DND-41 (cell line): ENCODE measurements at regions not wholly inside any gene's neighbourhood (a gene's known extent, or its start where the extent isn't known, plus 50 kb on each side); places are given as distances from the start of the nearest gene placed in this dataset.

ENCODE experiments used
- ATAC-seq: fragments of 200-7000 bp; cut with Tn5 transposase; 3 replicates; pipeline ENCODE4 v1.9.1; 2021; ENCODE audit warnings: low read depth; ENCODE audit not compliant: insufficient read depth
- DNase-seq: peaks from one replicate; pipeline ENCODE4 v3.0.0-alpha.2; 2020
- H2AFZ ChIP-seq: 2 replicates; pipeline ENCODE4 v1.6.0; 2012; ENCODE audit warnings: low read depth, low read length
- H3K27ac ChIP-seq: 2 replicates; pipeline ENCODE4 v1.5.1; 2012; ENCODE audit warnings: low read length, inconsistent platforms
- H3K27me3 ChIP-seq: fragments of 200-600 bp; sonication (generic); 2 replicates; pipeline ENCODE4 v1.6.0; 2012; ENCODE audit warnings: low read length, mild to moderate bottlenecking, inconsistent platforms; ENCODE audit not compliant: insufficient read depth, poor library complexity
- H3K36me3 ChIP-seq: 2 replicates; pipeline ENCODE4 v1.5.1; 2012; ENCODE audit warnings: low read length, inconsistent platforms; ENCODE audit not compliant: insufficient read depth
- H3K4me1 ChIP-seq: 2 replicates; pipeline ENCODE4 v1.5.1; 2012; ENCODE audit warnings: mild to moderate bottlenecking, low read length; ENCODE audit not compliant: insufficient read depth
- H3K4me2 ChIP-seq: 2 replicates; pipeline ENCODE4 v1.6.0; 2012; ENCODE audit warnings: mild to moderate bottlenecking, moderate library complexity, low read length, inconsistent platforms; ENCODE audit not compliant: insufficient read depth
- H3K4me3 ChIP-seq, 2 experiments: fragments of 200-600 bp in 1 of 2; shearing (Covaris generic) in 1 of 2; 2 replicates each; pipeline ENCODE4 v1.5.1; 2012 to 2016; ENCODE audit warnings: inconsistent platforms in 2 of 2, low read length in 2 of 2, mild to moderate bottlenecking in 2 of 2, low read depth in 1 of 2, moderate library complexity in 1 of 2
- H3K79me2 ChIP-seq: 2 replicates; pipeline ENCODE4 v1.6.0; 2012; ENCODE audit warnings: low read length, inconsistent platforms; ENCODE audit not compliant: insufficient read depth
- H3K9ac ChIP-seq: 2 replicates; pipeline ENCODE4 v1.6.0; 2012; ENCODE audit warnings: low read depth, mild to moderate bottlenecking, inconsistent platforms, low read length, moderate library complexity
- H3K9me3 ChIP-seq: 2 replicates; pipeline ENCODE4 v1.5.1; 2012; ENCODE audit warnings: low read length, moderate library complexity, mild to moderate bottlenecking, inconsistent platforms; ENCODE audit not compliant: insufficient read depth, severe bottlenecking
- H4K20me1 ChIP-seq: 2 replicates; pipeline ENCODE4 v1.6.0; 2012; ENCODE audit warnings: low read length; ENCODE audit not compliant: insufficient read depth
- EZH2 ChIP-seq: IDR thresholded peaks from 3 replicates; pipeline ENCODE4 v1.6.1; 2012; ENCODE audit warnings: borderline replicate concordance, low read depth, mild to moderate bottlenecking, moderate library complexity, low read length, inconsistent platforms; ENCODE audit not compliant: severe bottlenecking
- TF ChIP-seq, protein P1 (sequence below): IDR thresholded peaks from 2 replicates; pipeline ENCODE4 v1.5.1; 2012; ENCODE audit warnings: borderline replicate concordance, low read length, moderate library complexity, mild to moderate bottlenecking; ENCODE audit not compliant: poor library complexity, severe bottlenecking; ENCODE audit errors: extremely low read depth

DNA sequence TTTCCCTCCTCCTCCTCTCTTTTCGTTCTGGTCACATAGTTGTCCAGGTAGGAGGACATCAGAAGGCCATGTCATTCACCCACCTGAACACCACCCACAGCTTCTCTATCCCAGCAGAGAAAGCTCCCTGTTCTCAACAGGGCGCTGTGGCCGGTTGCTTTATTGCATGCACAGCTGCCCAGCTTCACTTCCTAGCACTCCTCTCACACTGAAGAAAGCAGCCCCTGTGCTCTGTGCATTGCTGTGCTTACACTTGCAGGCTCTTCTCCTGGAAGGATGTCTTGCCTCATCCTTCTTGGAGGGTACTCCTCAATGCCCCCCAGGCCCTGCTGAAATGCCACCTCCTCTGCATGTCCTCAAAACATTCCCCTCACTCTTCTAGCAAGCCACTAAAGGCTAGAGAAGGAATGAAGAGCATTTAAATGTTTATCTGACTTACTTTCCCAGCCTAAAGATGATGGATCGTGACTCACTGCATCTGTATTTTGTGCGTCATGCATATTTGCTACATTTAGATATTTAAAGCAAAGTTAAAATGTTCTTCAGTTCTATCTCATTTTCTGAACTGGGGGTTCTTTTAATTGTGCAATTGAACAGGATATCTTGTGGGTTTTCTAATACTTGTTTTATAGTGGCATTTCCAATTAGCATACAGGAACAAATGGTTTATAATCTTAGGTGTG, 186.4 kb upstream of the PUDP start:
- Histone ChIP-seq H3K27me3 (no peaks in the 10 kb centered on the region), H2AFZ (no peak overlapping the region), H4K20me1 (no peaks in the 10 kb centered on the region), H3K79me2 (no peaks in the 10 kb centered on the region), H3K36me3 (peaks cover 16% of the 10 kb centered on the region), H3K4me1 (no peaks in the 10 kb centered on the region), H3K27ac (no peak overlapping the region), H3K4me3 (no peak overlapping the region), H3K4me2 (no peak overlapping the region), H3K9me3 (peaks cover 6% of the 10 kb centered on the region), H3K9ac (no peak overlapping the region)
- no peak for TF ChIP-seq EZH2
- TF ChIP-seq, protein P1, sequence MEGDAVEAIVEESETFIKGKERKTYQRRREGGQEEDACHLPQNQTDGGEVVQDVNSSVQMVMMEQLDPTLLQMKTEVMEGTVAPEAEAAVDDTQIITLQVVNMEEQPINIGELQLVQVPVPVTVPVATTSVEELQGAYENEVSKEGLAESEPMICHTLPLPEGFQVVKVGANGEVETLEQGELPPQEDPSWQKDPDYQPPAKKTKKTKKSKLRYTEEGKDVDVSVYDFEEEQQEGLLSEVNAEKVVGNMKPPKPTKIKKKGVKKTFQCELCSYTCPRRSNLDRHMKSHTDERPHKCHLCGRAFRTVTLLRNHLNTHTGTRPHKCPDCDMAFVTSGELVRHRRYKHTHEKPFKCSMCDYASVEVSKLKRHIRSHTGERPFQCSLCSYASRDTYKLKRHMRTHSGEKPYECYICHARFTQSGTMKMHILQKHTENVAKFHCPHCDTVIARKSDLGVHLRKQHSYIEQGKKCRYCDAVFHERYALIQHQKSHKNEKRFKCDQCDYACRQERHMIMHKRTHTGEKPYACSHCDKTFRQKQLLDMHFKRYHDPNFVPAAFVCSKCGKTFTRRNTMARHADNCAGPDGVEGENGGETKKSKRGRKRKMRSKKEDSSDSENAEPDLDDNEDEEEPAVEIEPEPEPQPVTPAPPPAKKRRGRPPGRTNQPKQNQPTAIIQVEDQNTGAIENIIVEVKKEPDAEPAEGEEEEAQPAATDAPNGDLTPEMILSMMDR, result no peak
- DNase-seq, result no peak
- no peak for ATAC-seq

DNA sequence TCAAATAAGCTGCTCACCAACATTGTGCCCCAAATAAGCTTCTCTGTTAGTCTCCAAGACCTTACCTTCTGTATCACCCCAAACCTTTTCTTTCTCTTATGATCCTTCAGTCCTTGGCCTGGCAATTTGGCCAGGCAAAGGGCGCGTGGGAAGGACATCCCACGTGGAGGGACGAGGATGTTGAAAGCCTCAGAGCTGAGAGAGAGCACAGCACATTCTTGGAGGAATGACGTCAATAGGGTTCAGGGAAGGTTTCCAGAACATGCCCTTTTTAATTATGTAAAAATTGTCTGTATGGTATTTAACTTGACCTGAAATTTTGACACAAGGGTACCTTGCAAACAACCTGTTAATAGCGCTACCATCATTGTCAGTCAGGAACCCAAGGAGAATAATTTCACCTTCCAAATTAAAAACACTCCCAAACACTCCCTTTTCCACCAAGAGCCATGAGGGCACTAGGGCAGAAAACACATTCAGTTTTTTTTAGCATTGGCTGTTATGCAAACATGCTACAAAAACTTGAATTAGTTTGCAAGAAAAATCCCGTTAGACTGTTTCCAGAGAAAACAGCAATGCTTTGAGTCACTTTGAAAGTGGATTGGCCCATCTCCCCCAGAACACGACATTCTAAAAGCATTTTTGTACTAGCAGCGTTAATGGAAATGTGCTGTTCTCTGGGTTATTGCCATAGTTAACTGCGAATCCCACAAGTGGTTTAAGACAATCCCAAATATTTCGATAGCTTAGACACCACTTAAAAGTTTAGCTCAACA, 183.2 kb upstream of the PUDP start:
- Histone ChIP-seq H3K4me1 (no peaks in the 10 kb centered on the region), H3K79me2 (no peaks in the 10 kb centered on the region), H3K4me2 (no peak overlapping the region), H4K20me1 (no peaks in the 10 kb centered on the region), H3K4me3 (no peak overlapping the region), H3K27ac (no peak overlapping the region), H3K9me3 (peaks cover 6% of the 10 kb centered on the region), H3K27me3 (no peaks in the 10 kb centered on the region), H3K36me3 (peaks cover 28% of the 10 kb centered on the region), H2AFZ (no peak overlapping the region), H3K9ac (no peak overlapping the region)
- DNase-seq (no peak), ATAC-seq (no peak)
- TF ChIP-seq, protein P1, result no peak
- TF ChIP-seq EZH2, result no peak

DNA sequence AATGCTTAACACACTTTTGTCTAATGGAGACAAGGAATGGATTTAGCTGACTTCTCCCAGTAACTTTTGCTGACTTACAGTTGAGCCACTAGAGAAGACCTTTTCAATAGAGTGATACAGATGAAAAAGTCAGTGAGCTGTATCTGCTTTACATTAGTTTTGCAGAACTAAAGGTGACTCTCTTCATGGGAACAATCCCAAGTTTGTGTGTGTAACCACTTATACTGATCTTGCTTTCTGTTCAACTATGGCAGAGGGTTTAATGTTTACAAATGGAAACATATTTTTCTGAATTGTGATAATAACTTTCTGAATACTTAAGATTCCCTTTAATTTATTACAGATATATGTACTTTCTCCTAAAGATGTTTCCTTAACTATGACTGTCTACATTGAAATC, 182.6 kb upstream of the PUDP start:
- H3K4me2 ChIP-seq, result no peak overlapping the region
- H4K20me1 ChIP-seq, result no peaks in the 10 kb centered on the region
- H3K36me3 ChIP-seq, result peaks cover 32% of the 10 kb centered on the region
- H3K4me1 ChIP-seq, result no peaks in the 10 kb centered on the region
- no peak overlapping the region for H2AFZ ChIP-seq
- H3K4me3 ChIP-seq, result no peak overlapping the region
- ATAC-seq, result no peak
- no peaks in the 10 kb centered on the region for H3K27me3 ChIP-seq
- DNase-seq, result no peak
- TF ChIP-seq EZH2, result no peak
- no peak overlapping the region for H3K9ac ChIP-seq
- H3K27ac ChIP-seq, result no peak overlapping the region
- H3K79me2 ChIP-seq, result no peaks in the 10 kb centered on the region
- H3K9me3 ChIP-seq, result peaks cover 6% of the 10 kb centered on the region

DNA sequence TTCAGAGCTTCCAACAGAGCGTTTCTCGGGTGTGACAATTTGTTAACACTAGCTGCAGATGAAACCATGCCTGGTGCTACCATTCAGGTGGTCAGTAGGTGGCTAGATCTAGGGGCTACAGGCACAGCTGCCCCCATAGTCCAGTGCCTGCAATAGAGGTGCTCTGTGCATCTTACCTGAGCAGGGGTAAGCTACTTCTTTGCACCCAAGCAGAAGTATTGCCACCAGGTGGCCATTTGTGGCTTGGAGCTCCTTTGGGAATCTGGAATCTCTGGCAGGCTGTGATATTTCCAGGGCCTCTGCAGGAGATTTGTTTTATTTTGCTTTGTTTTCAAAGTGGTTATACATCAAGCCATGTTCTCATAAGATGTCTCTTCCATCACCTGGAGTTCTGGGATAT, 170.7 kb upstream of the PUDP start:
- H4K20me1 ChIP-seq, result no peaks in the 10 kb centered on the region
- ATAC-seq (no peak), DNase-seq (no peak)
- H3K27ac ChIP-seq, result no peak overlapping the region
- H3K4me1 ChIP-seq, result no peaks in the 10 kb centered on the region
- H3K9ac ChIP-seq, result no peak overlapping the region
- H3K79me2 ChIP-seq, result no peaks in the 10 kb centered on the region
- H3K27me3 ChIP-seq, result no peaks in the 10 kb centered on the region
- no peak for TF ChIP-seq EZH2
- TF ChIP-seq, protein P1, result no peak
- H3K4me3 ChIP-seq, result no peak overlapping the region
- H3K9me3 ChIP-seq, result no peaks in the 10 kb centered on the region
- H3K36me3 ChIP-seq, result 0 out of 2 replicates have a peak, but pooled peaks cover 3% of the 10 kb centered on the region
- no peak overlapping the region for H2AFZ ChIP-seq
- H3K4me2 ChIP-seq, result no peak overlapping the region
